Endothelial cell (in vitro differentiated cells): ENCODE measurements at regions not wholly inside any gene's neighbourhood (a gene's known extent, or its start where the extent isn't known, plus 50 kb on each side); places are given as distances from the start of the nearest gene placed in this dataset.

Source experiments
- DNase-seq: peaks from one replicate; pipeline ENCODE4 v3.0.0; 2021; ENCODE audit warnings: low spot score
- H3K27ac Mint-ChIP-seq: one replicate; pipeline ENCODE4 v1.8.0; 2021; ENCODE audit warnings: mixed read lengths, inconsistent platforms; ENCODE audit not compliant: unreplicated experiment
- H3K27me3 Mint-ChIP-seq: one replicate; pipeline ENCODE4 v1.8.0; 2021; ENCODE audit warnings: mild to moderate bottlenecking, moderate library complexity, mixed read lengths, inconsistent platforms; ENCODE audit not compliant: unreplicated experiment
- H3K36me3 Mint-ChIP-seq: one replicate; pipeline ENCODE4 v1.8.0; 2021; ENCODE audit warnings: mild to moderate bottlenecking, low read depth, mixed read lengths, inconsistent platforms; ENCODE audit not compliant: unreplicated experiment
- H3K4me1 Mint-ChIP-seq: one replicate; pipeline ENCODE4 v1.8.0; 2021; ENCODE audit warnings: mild to moderate bottlenecking, mixed read lengths, inconsistent platforms; ENCODE audit not compliant: unreplicated experiment
- H3K4me3 Mint-ChIP-seq: one replicate; pipeline ENCODE4 v1.8.0; 2021; ENCODE audit warnings: mild to moderate bottlenecking, mixed read lengths, inconsistent platforms; ENCODE audit not compliant: unreplicated experiment
- H3K9me3 Mint-ChIP-seq: one replicate; pipeline ENCODE4 v1.8.0; 2021; ENCODE audit warnings: mixed read lengths, inconsistent platforms; ENCODE audit not compliant: unreplicated experiment
- TF ChIP-seq, protein P1 (sequence below): fragments of 200-600 bp; sonication (generic); IDR thresholded peaks from one replicate; pipeline ENCODE4 v1.5.0; 2021; ENCODE audit warnings: antibody characterized with exemption; ENCODE audit not compliant: unreplicated experiment

DNA sequence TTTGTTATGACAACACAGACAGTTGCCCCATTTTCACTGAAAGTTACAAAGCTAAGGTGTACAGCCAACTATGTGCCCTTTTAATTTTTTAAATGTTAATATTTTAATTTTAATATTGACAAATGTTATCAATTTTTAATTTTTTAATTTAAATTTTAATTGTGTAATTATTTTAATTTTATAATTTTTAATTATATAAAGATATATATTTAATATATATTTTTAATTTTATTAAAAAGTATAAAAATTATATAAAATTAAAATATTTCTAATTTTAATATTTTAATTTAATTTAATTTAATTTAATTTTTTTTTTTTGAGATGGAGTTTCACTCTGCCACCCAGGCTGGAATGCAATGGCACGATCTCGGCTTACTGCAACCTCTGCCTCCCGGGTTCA, 52.1 kb upstream of the ATP11B start:
- Mint-ChIP-seq H3K4me1 (no peaks in the 10 kb centered on the region), H3K4me3 (no peak overlapping the region)

More for the DNA sequence above, 52.1 kb upstream of the ATP11B start:
- Mint-ChIP-seq H3K9me3 (no peaks in the 10 kb centered on the region), H3K27ac (no peak overlapping the region), H3K27me3 (peaks cover 1% of the 10 kb centered on the region), H3K36me3 (no peaks in the 10 kb centered on the region)
- TF ChIP-seq, protein P1, sequence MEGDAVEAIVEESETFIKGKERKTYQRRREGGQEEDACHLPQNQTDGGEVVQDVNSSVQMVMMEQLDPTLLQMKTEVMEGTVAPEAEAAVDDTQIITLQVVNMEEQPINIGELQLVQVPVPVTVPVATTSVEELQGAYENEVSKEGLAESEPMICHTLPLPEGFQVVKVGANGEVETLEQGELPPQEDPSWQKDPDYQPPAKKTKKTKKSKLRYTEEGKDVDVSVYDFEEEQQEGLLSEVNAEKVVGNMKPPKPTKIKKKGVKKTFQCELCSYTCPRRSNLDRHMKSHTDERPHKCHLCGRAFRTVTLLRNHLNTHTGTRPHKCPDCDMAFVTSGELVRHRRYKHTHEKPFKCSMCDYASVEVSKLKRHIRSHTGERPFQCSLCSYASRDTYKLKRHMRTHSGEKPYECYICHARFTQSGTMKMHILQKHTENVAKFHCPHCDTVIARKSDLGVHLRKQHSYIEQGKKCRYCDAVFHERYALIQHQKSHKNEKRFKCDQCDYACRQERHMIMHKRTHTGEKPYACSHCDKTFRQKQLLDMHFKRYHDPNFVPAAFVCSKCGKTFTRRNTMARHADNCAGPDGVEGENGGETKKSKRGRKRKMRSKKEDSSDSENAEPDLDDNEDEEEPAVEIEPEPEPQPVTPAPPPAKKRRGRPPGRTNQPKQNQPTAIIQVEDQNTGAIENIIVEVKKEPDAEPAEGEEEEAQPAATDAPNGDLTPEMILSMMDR = no peak
- DNase-seq = no peak
